ENCODE measurements at regions not wholly inside any gene's neighbourhood (a gene's known extent, or its start where the extent isn't known, plus 50 kb on each side); places are given as distances from the start of the nearest gene placed in this dataset.

DNA sequence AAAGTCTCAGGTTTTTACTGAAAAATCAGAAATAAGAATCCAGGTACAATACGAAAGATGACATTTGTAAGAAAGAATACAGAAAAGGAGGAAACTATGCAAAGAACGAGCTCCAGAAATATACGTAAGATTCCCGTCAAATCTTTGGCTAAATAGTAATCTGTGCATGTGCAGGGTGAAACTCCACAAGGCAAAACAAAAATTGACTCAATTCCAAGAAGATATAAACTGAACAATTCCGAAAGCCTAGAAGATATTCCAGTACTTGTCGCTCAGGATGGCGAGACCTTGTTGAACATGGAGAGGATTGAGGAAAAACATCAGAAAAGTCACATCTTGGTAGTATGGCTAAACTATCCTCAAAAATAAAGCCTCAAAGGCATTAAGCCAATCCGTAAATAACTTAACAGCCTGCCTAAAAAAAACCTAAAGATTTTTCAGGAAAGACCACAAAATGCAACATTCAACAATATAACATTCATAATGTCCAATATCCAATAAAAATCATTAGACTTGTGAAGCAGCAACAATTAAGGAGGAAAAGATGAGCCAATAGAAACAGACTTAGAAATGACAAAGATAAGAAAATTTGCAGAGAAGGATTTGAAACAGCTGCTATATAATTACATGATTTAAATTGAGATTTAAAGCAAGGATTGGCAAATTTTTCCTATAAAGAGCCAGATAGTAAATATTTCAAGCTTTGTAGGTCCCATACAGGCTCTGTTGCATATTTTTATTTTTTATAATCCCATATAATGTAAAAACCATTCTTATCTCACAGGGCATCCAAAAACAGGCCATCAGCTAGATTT lies 166.4 kb upstream of the UBASH3B start:
- Histone ChIP-seq H3K4me3 (no peak overlapping the region), H3K36me3 (no peaks in the 10 kb centered on the region), H3K9me3 (peaks cover 0 to 4% (median 0%) of the 10 kb centered on the region in 3 donors), H3K27me3 (no peaks in the 10 kb centered on the region), H3K4me1 (peaks cover 0 to 15% (median 0%) of the 10 kb centered on the region in 3 donors), H3K27ac (no peak overlapping the region)
- ATAC-seq = no peak
- TF ChIP-seq POLR2A (IDR thresholded peaks at IDR 0.05) (no peak), EP300 (IDR thresholded peaks at IDR 0.05) (no peak), POLR2AphosphoS5 (IDR thresholded peaks at IDR 0.05) (no peak), CTCF (IDR thresholded peaks at IDR 0.05) (no peak)
- WGBS, 2 donors (ENCODE audit: low coverage in 1 of 2) = 73 to 79% methylated on average over 8 of the region's 8 CpGs

- TF ChIP-seq POLR2A (IDR thresholded peaks at IDR 0.05) (no peak), POLR2AphosphoS5 (IDR thresholded peaks at IDR 0.05) (no peak), CTCF (IDR thresholded peaks at IDR 0.05) (no peak), EP300 (IDR thresholded peaks at IDR 0.05) (no peak)
- Histone ChIP-seq H3K36me3 (no peaks in the 10 kb centered on the region), H3K9me3 (peaks cover 0 to 18% (median 0%) of the 10 kb centered on the region in 3 donors), H3K4me3 (no peak overlapping the region), H3K4me1 (peaks cover 0 to 15% (median 0%) of the 10 kb centered on the region in 3 donors), H3K27me3 (no peaks in the 10 kb centered on the region), H3K27ac (no peak overlapping the region)
- no peak for ATAC-seq
- 65 to 90% methylated on average over 2 to 3 of the region's 3 CpGs for WGBS, 2 donors (ENCODE audit: low coverage in 1 of 2)
Measured at GRCh38 chr11:122487669-122488068, 167.9 kb upstream of the UBASH3B start.

DNA sequence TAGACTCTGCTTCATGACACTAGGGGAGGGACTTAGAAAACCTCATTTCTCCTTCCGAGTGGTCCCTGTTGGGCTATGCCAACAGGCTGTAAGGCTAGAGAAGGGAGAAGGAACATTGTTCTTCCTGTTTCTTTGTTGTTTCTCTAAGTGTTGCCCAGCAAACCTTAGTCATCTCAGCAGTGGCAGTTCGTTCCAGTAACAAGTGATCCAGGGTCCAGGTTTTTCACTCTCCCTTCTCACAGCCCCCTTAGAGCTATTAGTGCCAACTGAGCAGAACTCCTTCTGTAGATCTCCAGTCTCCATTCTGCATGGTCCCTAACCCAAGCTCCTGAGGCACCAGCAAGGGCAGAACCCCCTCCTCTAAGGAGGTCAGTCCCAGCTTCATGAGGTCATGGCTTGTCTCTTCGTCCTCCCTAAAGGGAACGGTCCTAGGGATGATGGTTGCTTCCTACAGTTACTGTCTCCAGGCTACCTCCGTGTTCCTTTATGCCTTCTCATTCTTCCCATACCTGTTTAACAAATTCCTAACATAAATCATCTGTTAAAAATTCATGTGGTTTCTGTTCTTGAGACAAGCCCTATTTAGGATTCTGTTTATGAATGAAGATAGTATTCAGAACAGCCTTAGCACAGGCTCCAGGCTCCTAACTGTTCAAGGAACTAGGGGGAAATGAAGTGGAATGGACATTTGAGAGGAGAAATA lies 168.6 kb upstream of the UBASH3B start:
- Histone ChIP-seq H3K4me1 (peaks cover 0 to 11% (median 0%) of the 10 kb centered on the region in 3 donors), H3K4me3 (no peak overlapping the region), H3K36me3 (no peaks in the 10 kb centered on the region), H3K9me3 (peaks cover 0 to 25% (median 0%) of the 10 kb centered on the region in 3 donors), H3K27ac (no peak overlapping the region), H3K27me3 (no peaks in the 10 kb centered on the region)
- WGBS, 2 donors (ENCODE audit: low coverage in 1 of 2) = 62 to 76% methylated on average over 3 to 5 of the region's 5 CpGs
- no peak for ATAC-seq
- TF ChIP-seq CTCF (IDR thresholded peaks at IDR 0.05) (no peak), POLR2A (IDR thresholded peaks at IDR 0.05) (no peak), EP300 (IDR thresholded peaks at IDR 0.05) (no peak), POLR2AphosphoS5 (IDR thresholded peaks at IDR 0.05) (no peak)

GRCh38 chr11:122478986-122479385 lies 176.5 kb upstream of the UBASH3B start:
- ATAC-seq = no peak
- WGBS, 2 donors (ENCODE audit: low coverage in 1 of 2) = 37 to 47% methylated on average over 2 of the region's 2 CpGs
- no peaks in the 10 kb centered on the region for H3K4me1 ChIP-seq

More at GRCh38 chr11:122478986-122479385, 176.5 kb upstream of the UBASH3B start:
- no peak overlapping the region for H3K27ac ChIP-seq
- TF ChIP-seq CTCF (IDR thresholded peaks at IDR 0.05) = no peak
- TF ChIP-seq POLR2AphosphoS5 (IDR thresholded peaks at IDR 0.05) = no peak
- TF ChIP-seq EP300 (IDR thresholded peaks at IDR 0.05) = no peak
- TF ChIP-seq POLR2A (IDR thresholded peaks at IDR 0.05) = no peak
- no peak overlapping the region for H3K4me3 ChIP-seq
- no peaks in the 10 kb centered on the region for H3K27me3 ChIP-seq
- no peaks in the 10 kb centered on the region for H3K36me3 ChIP-seq
- peaks cover 0 to 20% (median 0%) of the 10 kb centered on the region in 3 donors for H3K9me3 ChIP-seq
